ENCODE measurements at regions not wholly inside any gene's neighbourhood (a gene's known extent, or its start where the extent isn't known, plus 50 kb on each side); places are given as distances from the start of the nearest gene placed in this dataset.
A peak's percentile ranks its signal among the peaks of the same experiment; 100 is the strongest.

DNA sequence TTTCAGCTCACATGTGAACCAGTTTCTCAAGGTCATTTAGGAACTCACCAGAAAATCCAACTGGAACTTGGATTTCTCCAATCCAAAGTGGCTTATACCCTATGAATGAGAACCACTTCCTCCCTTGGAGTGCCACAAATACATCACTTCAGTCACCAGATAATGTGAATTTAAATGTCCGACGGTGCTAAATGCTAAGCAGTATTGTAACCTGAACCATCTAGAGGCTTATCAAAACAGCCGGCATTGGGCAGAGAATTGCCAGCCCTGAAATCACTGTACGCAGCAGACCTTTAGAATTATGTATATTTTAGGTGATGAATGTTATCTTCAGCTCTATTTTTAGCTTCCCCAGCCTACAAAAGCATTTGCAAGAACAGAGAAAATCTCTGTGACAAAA lies 76.8 kb upstream of the COX20 start:
- Histone ChIP-seq H3K4me2 (ENCODE audit: insufficient read depth, low read length) (no peak overlapping the region), H3K4me1 (ENCODE audit: insufficient read depth, low read length) (peaks cover 7% of the 10 kb centered on the region), H2AFZ (ENCODE audit: low read length) (no peak overlapping the region), H3K4me3 (ENCODE audit: insufficient read depth, low read length) (no peak overlapping the region), H4K20me1 (ENCODE audit: insufficient read depth, low read length) (no peaks in the 10 kb centered on the region), H3K27ac (ENCODE audit: low read depth, low read length) (no peak overlapping the region), H3K27me3 (ENCODE audit: insufficient read depth, low read length) (no peaks in the 10 kb centered on the region), H3K79me2 (ENCODE audit: insufficient read depth, low read length) (no peaks in the 10 kb centered on the region), H3K36me3 (ENCODE audit: insufficient read depth, low read length) (no peaks in the 10 kb centered on the region), H3K9me3 (ENCODE audit: low read depth, low read length) (no peaks in the 10 kb centered on the region)
- TF ChIP-seq, protein P1, sequence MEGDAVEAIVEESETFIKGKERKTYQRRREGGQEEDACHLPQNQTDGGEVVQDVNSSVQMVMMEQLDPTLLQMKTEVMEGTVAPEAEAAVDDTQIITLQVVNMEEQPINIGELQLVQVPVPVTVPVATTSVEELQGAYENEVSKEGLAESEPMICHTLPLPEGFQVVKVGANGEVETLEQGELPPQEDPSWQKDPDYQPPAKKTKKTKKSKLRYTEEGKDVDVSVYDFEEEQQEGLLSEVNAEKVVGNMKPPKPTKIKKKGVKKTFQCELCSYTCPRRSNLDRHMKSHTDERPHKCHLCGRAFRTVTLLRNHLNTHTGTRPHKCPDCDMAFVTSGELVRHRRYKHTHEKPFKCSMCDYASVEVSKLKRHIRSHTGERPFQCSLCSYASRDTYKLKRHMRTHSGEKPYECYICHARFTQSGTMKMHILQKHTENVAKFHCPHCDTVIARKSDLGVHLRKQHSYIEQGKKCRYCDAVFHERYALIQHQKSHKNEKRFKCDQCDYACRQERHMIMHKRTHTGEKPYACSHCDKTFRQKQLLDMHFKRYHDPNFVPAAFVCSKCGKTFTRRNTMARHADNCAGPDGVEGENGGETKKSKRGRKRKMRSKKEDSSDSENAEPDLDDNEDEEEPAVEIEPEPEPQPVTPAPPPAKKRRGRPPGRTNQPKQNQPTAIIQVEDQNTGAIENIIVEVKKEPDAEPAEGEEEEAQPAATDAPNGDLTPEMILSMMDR (IDR thresholded peaks at IDR 0.05; ENCODE audit: extremely low read depth, low read depth, low read length): no peak
- DNase-seq (ENCODE audit: insufficient read length, low spot score, missing footprints): no peak

DNA sequence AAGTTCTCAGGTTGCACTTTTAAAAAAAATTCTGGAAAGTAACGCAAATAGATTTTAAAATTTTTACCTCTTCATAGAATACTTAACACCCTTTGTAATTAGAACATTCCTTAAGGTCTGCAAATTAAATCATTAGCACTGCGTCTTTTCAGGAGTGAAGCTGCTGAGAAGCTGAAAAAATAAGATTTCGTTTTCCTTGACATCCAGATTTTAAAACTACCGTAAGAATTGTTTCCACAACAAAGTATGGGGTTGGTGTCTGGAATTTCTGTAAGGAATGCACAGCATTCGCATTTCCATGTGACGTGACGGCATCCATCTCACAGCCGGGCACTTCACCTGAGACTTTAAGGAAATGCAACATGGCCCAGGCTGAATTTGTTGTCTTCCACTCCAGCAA lies 76.3 kb upstream of the COX20 start:
- Histone ChIP-seq H3K79me2 (ENCODE audit: insufficient read depth, low read length) (no peaks in the 10 kb centered on the region), H3K36me3 (ENCODE audit: insufficient read depth, low read length) (no peaks in the 10 kb centered on the region), H3K4me3 (ENCODE audit: insufficient read depth, low read length) (no peak overlapping the region), H3K27ac (ENCODE audit: low read depth, low read length) (no peak overlapping the region), H3K9me3 (ENCODE audit: low read depth, low read length) (no peaks in the 10 kb centered on the region), H3K4me1 (ENCODE audit: insufficient read depth, low read length) (peaks cover 7% of the 10 kb centered on the region), H2AFZ (ENCODE audit: low read length) (no peak overlapping the region), H4K20me1 (ENCODE audit: insufficient read depth, low read length) (no peaks in the 10 kb centered on the region), H3K27me3 (ENCODE audit: insufficient read depth, low read length) (no peaks in the 10 kb centered on the region), H3K4me2 (ENCODE audit: insufficient read depth, low read length) (no peak overlapping the region)
- peak; percentile 68 for DNase-seq (ENCODE audit: insufficient read length, low spot score, missing footprints)
- TF ChIP-seq, protein P1 (IDR thresholded peaks at IDR 0.05; ENCODE audit: extremely low read depth, low read depth, low read length): no peak

DNA sequence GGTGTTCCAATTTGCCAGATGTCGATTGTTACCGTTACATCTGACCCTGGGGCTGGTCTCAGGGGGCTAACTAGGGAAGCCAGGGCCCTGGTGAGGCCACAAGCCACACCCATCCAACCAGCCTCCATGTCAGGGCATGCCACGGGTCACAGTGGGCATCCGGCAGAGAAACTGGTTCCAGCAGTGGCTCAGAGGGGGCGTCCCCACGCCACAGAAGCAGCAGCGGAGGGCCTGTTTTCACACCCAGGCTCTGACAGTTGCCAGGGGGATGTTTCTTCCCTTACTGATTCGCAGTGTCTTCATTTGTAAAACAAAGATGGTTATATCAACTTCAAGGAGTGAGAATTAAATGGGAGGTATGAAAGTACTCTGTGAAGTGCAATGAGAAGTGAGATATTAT lies 75.0 kb upstream of the COX20 start:
- H3K36me3 ChIP-seq (ENCODE audit: insufficient read depth, low read length): no peaks in the 10 kb centered on the region
- TF ChIP-seq, protein P1 (IDR thresholded peaks at IDR 0.05; ENCODE audit: extremely low read depth, low read depth, low read length): no peak
- no peaks in the 10 kb centered on the region for H3K9me3 ChIP-seq (ENCODE audit: low read depth, low read length)
- no peaks in the 10 kb centered on the region for H3K79me2 ChIP-seq (ENCODE audit: insufficient read depth, low read length)
- no peak for DNase-seq (ENCODE audit: insufficient read length, low spot score, missing footprints)
- H4K20me1 ChIP-seq (ENCODE audit: insufficient read depth, low read length): no peaks in the 10 kb centered on the region
- H2AFZ ChIP-seq (ENCODE audit: low read length): no peak overlapping the region
- no peak overlapping the region for H3K4me3 ChIP-seq (ENCODE audit: insufficient read depth, low read length)
- no peaks in the 10 kb centered on the region for H3K27me3 ChIP-seq (ENCODE audit: insufficient read depth, low read length)
- no peak overlapping the region for H3K4me2 ChIP-seq (ENCODE audit: insufficient read depth, low read length)
- H3K4me1 ChIP-seq (ENCODE audit: insufficient read depth, low read length): peaks cover 7% of the 10 kb centered on the region
- H3K27ac ChIP-seq (ENCODE audit: low read depth, low read length): no peak overlapping the region

DNA sequence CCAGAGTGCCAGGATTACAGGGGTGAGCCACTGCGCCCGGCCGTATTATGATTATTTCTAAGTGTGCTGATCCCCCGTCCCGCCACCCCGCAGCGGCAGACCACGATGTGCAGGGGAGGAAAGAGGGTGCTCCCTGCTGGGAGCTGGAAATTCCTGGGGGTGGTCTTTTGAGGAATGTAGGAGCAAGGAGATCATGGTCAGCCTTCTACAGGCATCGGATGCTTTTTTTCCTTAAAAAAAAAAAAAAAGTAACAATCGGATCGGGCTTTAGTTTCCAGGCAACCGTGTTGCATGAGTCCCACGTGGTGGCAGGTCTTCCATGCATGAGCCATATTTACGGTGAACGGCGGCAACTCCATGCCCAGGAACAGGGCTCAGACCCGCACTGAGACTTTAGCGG lies 74.2 kb upstream of the COX20 start:
- DNase-seq (ENCODE audit: insufficient read length, low spot score, missing footprints): peak; percentile 78

More for the DNA sequence above, 74.2 kb upstream of the COX20 start:
- Histone ChIP-seq H4K20me1 (ENCODE audit: insufficient read depth, low read length) (no peaks in the 10 kb centered on the region), H3K9me3 (ENCODE audit: low read depth, low read length) (no peaks in the 10 kb centered on the region), H2AFZ (ENCODE audit: low read length) (no peak overlapping the region), H3K36me3 (ENCODE audit: insufficient read depth, low read length) (no peaks in the 10 kb centered on the region), H3K4me1 (ENCODE audit: insufficient read depth, low read length) (peaks cover 7% of the 10 kb centered on the region), H3K79me2 (ENCODE audit: insufficient read depth, low read length) (no peaks in the 10 kb centered on the region), H3K4me3 (ENCODE audit: insufficient read depth, low read length) (no peak overlapping the region), H3K27me3 (ENCODE audit: insufficient read depth, low read length) (no peaks in the 10 kb centered on the region), H3K4me2 (ENCODE audit: insufficient read depth, low read length) (no peak overlapping the region), H3K27ac (ENCODE audit: low read depth, low read length) (no peak overlapping the region)
- TF ChIP-seq, protein P1 (IDR thresholded peaks at IDR 0.05; ENCODE audit: extremely low read depth, low read depth, low read length): no peak
